Prostate gland (tissue), 2 donors: ENCODE measurements at regions not wholly inside any gene's neighbourhood (a gene's known extent, or its start where the extent isn't known, plus 50 kb on each side); places are given as distances from the start of the nearest gene placed in this dataset.

ENCODE experiments used
- POLR2A ChIP-seq: fragments of 450-650 bp; IDR thresholded peaks from one replicate; pipeline ENCODE4 v1.6.1; 2016; ENCODE audit warnings: antibody characterized with exemption, mild to moderate bottlenecking
- POLR2AphosphoS5 ChIP-seq: sonication (generic); formaldehyde crosslinking; IDR thresholded peaks from one replicate; pipeline ENCODE4 v1.6.1; 2017; ENCODE audit warnings: antibody characterized with exemption
- TF ChIP-seq, protein P1 (sequence below), 4 experiments: fragments of 200-600 bp in 2 of 4; fragments of 450-650 bp in 2 of 4; sonication (generic) in 2 of 4; IDR thresholded peaks; 1 replicate in 3 of 4; 2 replicates in 1 of 4; pipeline ENCODE4 v1.5.1; 2016 to 2019; ENCODE audit warnings: antibody characterized with exemption in 4 of 4, mild to moderate bottlenecking in 2 of 4, moderate library complexity in 2 of 4

DNA sequence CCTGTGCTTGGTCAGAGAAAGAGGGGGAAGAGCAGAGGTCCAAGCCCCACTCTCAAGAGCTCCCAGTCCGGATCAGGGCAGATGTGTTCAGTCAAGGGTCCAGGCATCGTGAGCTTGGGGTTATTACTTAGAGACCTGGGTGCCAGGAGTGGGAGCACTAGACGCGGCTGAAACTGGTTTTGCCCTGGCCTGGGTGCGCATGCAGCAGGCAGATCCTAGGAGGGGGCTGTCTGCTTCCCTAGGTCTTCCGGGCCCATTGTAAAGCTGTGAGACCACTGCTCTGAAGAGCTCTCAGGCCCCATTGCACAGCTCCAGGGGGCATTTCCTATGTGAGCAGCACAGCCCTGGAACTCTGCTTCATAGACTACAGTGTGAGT, 204.9 kb upstream of the LINGO1 start:
- TF ChIP-seq, protein P1, sequence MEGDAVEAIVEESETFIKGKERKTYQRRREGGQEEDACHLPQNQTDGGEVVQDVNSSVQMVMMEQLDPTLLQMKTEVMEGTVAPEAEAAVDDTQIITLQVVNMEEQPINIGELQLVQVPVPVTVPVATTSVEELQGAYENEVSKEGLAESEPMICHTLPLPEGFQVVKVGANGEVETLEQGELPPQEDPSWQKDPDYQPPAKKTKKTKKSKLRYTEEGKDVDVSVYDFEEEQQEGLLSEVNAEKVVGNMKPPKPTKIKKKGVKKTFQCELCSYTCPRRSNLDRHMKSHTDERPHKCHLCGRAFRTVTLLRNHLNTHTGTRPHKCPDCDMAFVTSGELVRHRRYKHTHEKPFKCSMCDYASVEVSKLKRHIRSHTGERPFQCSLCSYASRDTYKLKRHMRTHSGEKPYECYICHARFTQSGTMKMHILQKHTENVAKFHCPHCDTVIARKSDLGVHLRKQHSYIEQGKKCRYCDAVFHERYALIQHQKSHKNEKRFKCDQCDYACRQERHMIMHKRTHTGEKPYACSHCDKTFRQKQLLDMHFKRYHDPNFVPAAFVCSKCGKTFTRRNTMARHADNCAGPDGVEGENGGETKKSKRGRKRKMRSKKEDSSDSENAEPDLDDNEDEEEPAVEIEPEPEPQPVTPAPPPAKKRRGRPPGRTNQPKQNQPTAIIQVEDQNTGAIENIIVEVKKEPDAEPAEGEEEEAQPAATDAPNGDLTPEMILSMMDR (IDR thresholded peaks at IDR 0.05): no peak
- no peak for TF ChIP-seq POLR2A
- TF ChIP-seq POLR2AphosphoS5: no peak
